A673 (cell line): ENCODE measurements at regions not wholly inside any gene's neighbourhood (a gene's known extent, or its start where the extent isn't known, plus 50 kb on each side); places are given as distances from the start of the nearest gene placed in this dataset.
A peak's percentile ranks its signal among the peaks of the same experiment; 100 is the strongest.

Experiments used
- BruUV-seq: library from RNA; stranded (reverse); fragments of 400-500 nt; replicated peaks from 2 replicates; lab custom pipeline; 2021; lab: Mats Ljungman, UMichigan
- CTCF ChIA-PET: fragments of 300-600 bp; sonication (Branson Sonifier 250); formaldehyde crosslinking; loops from one replicate; lab custom pipeline; 2022; ENCODE audit warnings: antibody characterized with exemption; lab: Charles Lee
- POLR2A ChIA-PET: fragments of 300-600 bp; sonication (Branson Sonifier 250); formaldehyde crosslinking; loops from one replicate; lab custom pipeline; 2022; ENCODE audit warnings: antibody characterized with exemption; ENCODE audit not compliant: low non-redundant PET; lab: Charles Lee
- DNase-seq: peaks from one replicate; pipeline ENCODE4 v3.0.0-alpha.2; 2015; ENCODE audit warnings: low spot score
- H3K27ac ChIP-seq: fragments of 200-600 bp; sonication (generic); 2 replicates; pipeline ENCODE4 v1.5.1; 2016; ENCODE audit warnings: mixed run types, low read depth, mild to moderate bottlenecking, mixed read lengths, antibody characterized with exemption, low read length; ENCODE audit not compliant: poor library complexity, severe bottlenecking
- H3K27me3 ChIP-seq: fragments of 200-600 bp; sonication (generic); replicated peaks from 2 replicates; pipeline ENCODE4 v1.6.1; 2017; ENCODE audit warnings: mixed run types, low read depth, mild to moderate bottlenecking, mixed read lengths, antibody characterized with exemption, low read length; ENCODE audit not compliant: insufficient read depth, poor library complexity
- H3K36me3 ChIP-seq: fragments of 200-600 bp; sonication (generic); 2 replicates; pipeline ENCODE4 v1.6.1; 2016; ENCODE audit warnings: mixed run types, mild to moderate bottlenecking, mixed read lengths, antibody characterized with exemption, low read length; ENCODE audit not compliant: insufficient read depth, poor library complexity, severe bottlenecking
- H3K4me1 ChIP-seq: fragments of 200-600 bp; sonication (generic); 2 replicates; pipeline ENCODE4 v1.6.1; 2017; ENCODE audit warnings: mixed run types, mild to moderate bottlenecking, mixed read lengths, antibody characterized with exemption, low read length; ENCODE audit not compliant: insufficient read depth, poor library complexity, severe bottlenecking
- H3K4me3 ChIP-seq: fragments of 200-600 bp; sonication (generic); 2 replicates; pipeline ENCODE4 v1.5.1; 2016; ENCODE audit warnings: low read depth, mixed run types, mild to moderate bottlenecking, mixed read lengths, low read length; ENCODE audit not compliant: poor library complexity, severe bottlenecking
- H3K9me3 ChIP-seq: fragments of 200-600 bp; sonication (generic); 2 replicates; pipeline ENCODE4 v1.6.1; 2016; ENCODE audit warnings: mixed run types, low read depth, mild to moderate bottlenecking, mixed read lengths, antibody characterized with exemption, low read length; ENCODE audit not compliant: poor library complexity, severe bottlenecking
- CTCF ChIP-seq: fragments of 300-800, 200-600 bp; sonication (generic); conservative IDR thresholded peaks from 2 replicates; pipeline ENCODE4 v1.5.1; 2017; ENCODE audit warnings: low read depth, mild to moderate bottlenecking, antibody characterized with exemption, low read length, moderate library complexity, mixed read lengths
- EZH2 ChIP-seq: fragments of 200-600 bp; sonication (generic); IDR thresholded peaks from 2 replicates; pipeline ENCODE4 v1.6.1; 2017; ENCODE audit warnings: borderline replicate concordance, low read depth, mild to moderate bottlenecking, mixed read lengths, antibody characterized with exemption, low read length; ENCODE audit not compliant: poor library complexity, severe bottlenecking
- intact Hi-C: fragments of 100-400 bp; cut with micrococcal nuclease; formaldehyde crosslinking; loops from one replicate; pipeline ENCODE4 v1.10.0; 2022; ENCODE audit not compliant: unreplicated experiment

- BruUV-seq, result no TSS peak
- Histone ChIP-seq H3K4me1 (no peaks in the 10 kb centered on the region), H3K9me3 (no peaks in the 10 kb centered on the region), H3K36me3 (no peaks in the 10 kb centered on the region), H3K27ac (no peak overlapping the region), H3K27me3 (no peaks in the 10 kb centered on the region), H3K4me3 (no peak overlapping the region)
- ChIA-PET POLR2A (no interaction called here), CTCF (no interaction called here)
- intact Hi-C loops, result no loop called here
- TF ChIP-seq EZH2, result no peak
- no peak for TF ChIP-seq CTCF
- no peak for DNase-seq
These were observed 813.4 kb downstream of the MAFB start for GRCh38 chr20:39875492-39876110.

GRCh38 chr20:39874049-39874893 lies 814.8 kb downstream of the MAFB start:
- TF ChIP-seq CTCF (peak; percentile 86), EZH2 (no peak)
- ChIA-PET CTCF (interaction anchor here (0.7 to 2.6 kb wide), 4 partner anchors 45 to 607 kb away, joined by 3 to 11 read pairs (median 4); no protein-coding TSS in a partner anchor), POLR2A (interaction anchor here (0.6 kb wide), 1 partner anchor 702 kb away, joined by 3 read pairs; no protein-coding TSS in a partner anchor)
- DNase-seq, result peak; percentile 85
- no peaks in the 10 kb centered on the region for H3K4me1 ChIP-seq
- H3K9me3 ChIP-seq, result no peaks in the 10 kb centered on the region
- intact Hi-C loops, result loop anchor here (5.0 kb wide), 2 partner anchors 47 to 607 kb away; no protein-coding TSS in a partner anchor
- BruUV-seq, result no TSS peak
- H3K4me3 ChIP-seq, result no peak overlapping the region
- no peaks in the 10 kb centered on the region for H3K27me3 ChIP-seq
- no peak overlapping the region for H3K27ac ChIP-seq
- H3K36me3 ChIP-seq, result no peaks in the 10 kb centered on the region

- Histone ChIP-seq H3K27me3 (no peaks in the 10 kb centered on the region), H3K4me1 (no peaks in the 10 kb centered on the region), H3K4me3 (no peak overlapping the region), H3K36me3 (no peaks in the 10 kb centered on the region), H3K27ac (no peak overlapping the region), H3K9me3 (no peaks in the 10 kb centered on the region)
- no TSS peak for BruUV-seq
- ChIA-PET CTCF (interaction anchor here (0.5 to 2.6 kb wide), 4 partner anchors 32 to 606 kb away, joined by 3 to 11 read pairs (median 4); no protein-coding TSS in a partner anchor), POLR2A (no interaction called here)
- DNase-seq, result no peak
- intact Hi-C loops, result loop anchor here (5.0 kb wide), 2 partner anchors 46 to 606 kb away; no protein-coding TSS in a partner anchor
- TF ChIP-seq EZH2 (no peak), CTCF (no peak)
These were observed 815.8 kb downstream of the MAFB start for GRCh38 chr20:39873286-39873685.
